HUDEP-2 (cell line): ENCODE measurements at regions not wholly inside any gene's neighbourhood (a gene's known extent, or its start where the extent isn't known, plus 50 kb on each side); places are given as distances from the start of the nearest gene placed in this dataset.

Experiments
- DNase-seq, 76 experiments: peaks; one replicate each; lab custom pipeline; 2025; ENCODE audit not compliant: unreplicated experiment in 76 of 76; lab: John Stamatoyannopoulos, UW

GRCh38 chr3:104735691-104736090 is 631.0 kb upstream of the ALCAM start:
- DNase-seq: no peak

GRCh38 chr3:104738271-104738670 is 628.4 kb upstream of the ALCAM start:
- no peak for DNase-seq

- DNase-seq: no peak
Observed at GRCh38 chr3:104740874-104741379, 625.8 kb upstream of the ALCAM start.

- no peak for DNase-seq
Observed at GRCh38 chr3:104742044-104742443, 624.7 kb upstream of the ALCAM start.

- DNase-seq: no peak
Observed at GRCh38 chr3:104745313-104745712, 621.4 kb upstream of the ALCAM start.

GRCh38 chr3:104746056-104746455 is 620.7 kb upstream of the ALCAM start:
- no peak for DNase-seq

- no peak for DNase-seq
Observed at GRCh38 chr3:104750581-104750980, 616.1 kb upstream of the ALCAM start.

- DNase-seq: no peak
Observed at GRCh38 chr3:104755791-104756190, 610.9 kb upstream of the ALCAM start.

GRCh38 chr3:104763007-104763406 is 603.7 kb upstream of the ALCAM start:
- DNase-seq: no peak

- DNase-seq: no peak
Observed at GRCh38 chr3:104764496-104764895, 602.2 kb upstream of the ALCAM start.

GRCh38 chr3:104768886-104769285 is 597.8 kb upstream of the ALCAM start:
- DNase-seq: no peak

- no peak for DNase-seq
Observed at GRCh38 chr3:104779324-104779723, 587.4 kb upstream of the ALCAM start.

- DNase-seq: no peak
Observed at GRCh38 chr3:104781112-104781511, 585.6 kb upstream of the ALCAM start.

- no peak for DNase-seq
Observed at GRCh38 chr3:104785947-104786346, 580.8 kb upstream of the ALCAM start.

- no peak for DNase-seq
Observed at GRCh38 chr3:104787306-104787705, 579.4 kb upstream of the ALCAM start.

GRCh38 chr3:104788807-104789206 is 577.9 kb upstream of the ALCAM start:
- no peak for DNase-seq

- DNase-seq: no peak
Observed at GRCh38 chr3:104791331-104791730, 575.4 kb upstream of the ALCAM start.

GRCh38 chr3:104796556-104796955 is 570.2 kb upstream of the ALCAM start:
- no peak for DNase-seq

- no peak for DNase-seq
Observed at GRCh38 chr3:104805042-104805441, 561.7 kb upstream of the ALCAM start.

GRCh38 chr3:104805508-104805907 is 561.2 kb upstream of the ALCAM start:
- no peak for DNase-seq

GRCh38 chr3:104810896-104811295 is 555.8 kb upstream of the ALCAM start:
- DNase-seq: no peak

- DNase-seq: no peak
Observed at GRCh38 chr3:104816008-104816407, 550.7 kb upstream of the ALCAM start.

- no peak for DNase-seq
Observed at GRCh38 chr3:104816716-104817115, 550.0 kb upstream of the ALCAM start.
